Fibroblast of mammary gland (primary cell): ENCODE measurements at regions not wholly inside any gene's neighbourhood (a gene's known extent, or its start where the extent isn't known, plus 50 kb on each side); places are given as distances from the start of the nearest gene placed in this dataset.

Source experiments
- DNase-seq: peaks from one replicate; pipeline ENCODE4 v3.0.0-alpha.2; 2010; ENCODE audit warnings: low read depth
- H3K4me3 ChIP-seq: 2 replicates; pipeline ENCODE4 v1.5.1; 2011; ENCODE audit warnings: low read depth, mild to moderate bottlenecking, low read length, moderate library complexity; ENCODE audit not compliant: control insufficient read depth
- TF ChIP-seq, protein P1 (sequence below): conservative IDR thresholded peaks from 2 replicates; pipeline ENCODE4 v1.5.1; 2011; ENCODE audit warnings: low read depth, low read length, inconsistent platforms; ENCODE audit not compliant: control insufficient read depth, insufficient read depth

DNA sequence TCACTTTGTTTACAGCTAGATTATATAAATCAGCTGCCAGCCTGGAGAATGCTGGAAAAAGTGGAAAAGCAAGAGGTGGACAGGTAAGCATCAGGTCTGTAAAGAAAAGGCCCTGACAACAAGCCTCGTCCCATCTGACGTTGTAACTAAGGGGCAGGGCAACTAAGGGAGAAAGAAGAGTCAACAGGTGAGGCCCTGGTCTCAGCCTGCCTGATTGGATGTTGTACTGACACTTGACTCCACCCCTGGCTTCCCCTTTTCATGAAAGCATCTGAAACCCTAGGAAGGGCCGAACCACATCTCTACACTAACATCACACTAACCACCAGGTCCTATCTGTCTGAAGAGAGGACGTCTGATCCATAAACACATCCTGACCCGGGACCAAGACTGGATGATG is 357.6 kb upstream of the CFAP20DC start:
- no peak overlapping the region for H3K4me3 ChIP-seq
- DNase-seq: no peak
- TF ChIP-seq, protein P1, sequence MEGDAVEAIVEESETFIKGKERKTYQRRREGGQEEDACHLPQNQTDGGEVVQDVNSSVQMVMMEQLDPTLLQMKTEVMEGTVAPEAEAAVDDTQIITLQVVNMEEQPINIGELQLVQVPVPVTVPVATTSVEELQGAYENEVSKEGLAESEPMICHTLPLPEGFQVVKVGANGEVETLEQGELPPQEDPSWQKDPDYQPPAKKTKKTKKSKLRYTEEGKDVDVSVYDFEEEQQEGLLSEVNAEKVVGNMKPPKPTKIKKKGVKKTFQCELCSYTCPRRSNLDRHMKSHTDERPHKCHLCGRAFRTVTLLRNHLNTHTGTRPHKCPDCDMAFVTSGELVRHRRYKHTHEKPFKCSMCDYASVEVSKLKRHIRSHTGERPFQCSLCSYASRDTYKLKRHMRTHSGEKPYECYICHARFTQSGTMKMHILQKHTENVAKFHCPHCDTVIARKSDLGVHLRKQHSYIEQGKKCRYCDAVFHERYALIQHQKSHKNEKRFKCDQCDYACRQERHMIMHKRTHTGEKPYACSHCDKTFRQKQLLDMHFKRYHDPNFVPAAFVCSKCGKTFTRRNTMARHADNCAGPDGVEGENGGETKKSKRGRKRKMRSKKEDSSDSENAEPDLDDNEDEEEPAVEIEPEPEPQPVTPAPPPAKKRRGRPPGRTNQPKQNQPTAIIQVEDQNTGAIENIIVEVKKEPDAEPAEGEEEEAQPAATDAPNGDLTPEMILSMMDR: no peak

DNA sequence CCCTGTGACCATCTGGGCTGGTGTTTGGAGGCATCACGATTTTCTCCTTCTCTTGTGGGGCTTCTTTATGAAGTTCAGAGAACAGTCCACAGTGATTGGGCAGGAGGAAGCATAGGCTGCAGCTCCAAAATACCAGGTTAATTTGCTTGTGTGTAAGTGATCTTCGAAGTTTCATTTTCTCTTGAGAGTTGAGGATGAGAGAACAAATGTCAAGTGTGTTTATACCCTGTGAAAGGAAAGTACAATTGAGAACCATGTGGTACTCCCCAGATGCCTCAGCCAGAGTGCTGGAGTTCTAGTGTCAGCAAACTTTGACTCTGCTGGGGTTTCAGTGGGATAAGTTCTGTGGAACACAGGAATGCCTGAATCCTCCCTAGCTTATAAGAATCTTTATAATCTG is 357.1 kb upstream of the CFAP20DC start:
- no peak overlapping the region for H3K4me3 ChIP-seq
- TF ChIP-seq, protein P1: no peak
- DNase-seq: no peak

DNA sequence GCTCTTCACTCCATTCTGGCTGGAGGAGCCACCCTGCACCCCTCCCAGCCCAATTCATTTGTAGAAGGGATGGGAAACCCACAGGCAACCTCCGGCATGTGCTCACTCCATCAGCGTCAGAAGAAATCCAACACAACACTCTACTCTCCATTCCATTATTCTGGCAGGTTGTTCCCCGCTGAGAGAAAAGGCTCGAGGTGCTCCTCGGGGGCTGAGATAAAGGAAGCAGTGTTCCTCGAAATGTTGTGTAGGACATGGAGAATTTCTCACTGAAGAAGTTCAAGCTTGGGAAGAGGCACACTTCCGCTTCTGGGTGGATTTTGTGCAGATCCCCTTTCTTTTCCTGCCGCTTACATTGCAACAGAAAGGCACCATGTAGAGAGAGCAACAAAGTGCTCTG is 355.0 kb upstream of the CFAP20DC start:
- H3K4me3 ChIP-seq: no peak overlapping the region
- TF ChIP-seq, protein P1: no peak
- no peak for DNase-seq

DNA sequence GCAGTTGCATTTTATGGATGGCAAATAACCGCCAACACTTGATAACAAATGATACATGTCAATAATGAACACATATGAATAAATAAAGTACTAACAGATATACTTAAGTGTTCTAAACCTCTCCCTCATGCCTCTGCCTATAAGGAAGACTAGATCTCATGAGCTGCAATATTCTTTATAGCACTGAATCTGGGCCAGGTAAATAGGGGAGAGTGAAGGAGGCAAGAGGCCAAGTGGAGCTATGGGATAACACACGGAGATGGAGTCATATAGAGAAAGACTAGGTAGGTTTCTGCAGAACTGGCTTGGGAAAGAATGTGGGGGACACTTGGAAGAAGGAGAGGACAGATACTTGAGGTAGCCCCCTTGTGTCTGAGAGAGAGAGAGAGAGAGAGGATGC is 354.2 kb upstream of the CFAP20DC start:
- DNase-seq: no peak
- TF ChIP-seq, protein P1: no peak
- H3K4me3 ChIP-seq: no peak overlapping the region

DNA sequence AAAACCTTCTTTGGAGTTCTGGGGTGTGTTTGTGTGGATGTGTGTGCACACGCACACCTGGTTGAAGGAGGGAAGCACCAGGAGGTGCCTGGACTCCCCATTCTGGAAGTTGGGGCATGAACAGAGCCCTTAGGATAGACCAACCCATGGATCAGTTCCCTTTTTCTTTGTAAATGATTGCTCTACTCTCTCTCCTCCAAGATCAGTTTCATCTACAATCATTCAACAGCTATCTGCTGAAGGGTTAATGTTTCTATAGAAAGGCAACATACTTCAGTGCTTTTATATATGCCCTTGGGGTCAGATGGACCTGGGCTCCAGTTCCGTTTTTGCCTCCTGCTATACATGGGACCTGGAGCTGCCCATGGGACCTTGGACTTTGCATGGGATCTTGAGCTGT is 352.1 kb upstream of the CFAP20DC start:
- TF ChIP-seq, protein P1: no peak
- no peak for DNase-seq
- no peak overlapping the region for H3K4me3 ChIP-seq

DNA sequence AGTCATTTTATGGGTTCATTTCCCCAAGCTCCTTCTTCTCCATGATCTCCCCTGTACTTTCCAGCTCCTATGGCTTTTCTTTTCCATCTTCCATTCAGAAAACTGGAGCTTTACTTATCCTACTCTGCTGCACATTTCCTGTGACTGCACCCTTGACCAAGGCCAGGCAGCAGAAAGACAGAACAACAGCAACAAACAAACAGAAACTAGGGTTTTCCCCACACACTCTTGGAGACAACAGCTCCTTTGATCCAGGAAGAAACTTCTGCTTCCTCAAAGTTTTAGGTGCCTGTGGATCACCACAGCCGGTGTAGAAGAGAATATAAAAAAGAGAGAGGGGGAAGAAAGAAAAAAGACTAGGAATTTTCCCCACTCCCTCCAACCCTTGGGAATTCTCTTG is 342.3 kb upstream of the CFAP20DC start:
- TF ChIP-seq, protein P1: no peak
- no peak for DNase-seq
- H3K4me3 ChIP-seq: no peak overlapping the region

DNA sequence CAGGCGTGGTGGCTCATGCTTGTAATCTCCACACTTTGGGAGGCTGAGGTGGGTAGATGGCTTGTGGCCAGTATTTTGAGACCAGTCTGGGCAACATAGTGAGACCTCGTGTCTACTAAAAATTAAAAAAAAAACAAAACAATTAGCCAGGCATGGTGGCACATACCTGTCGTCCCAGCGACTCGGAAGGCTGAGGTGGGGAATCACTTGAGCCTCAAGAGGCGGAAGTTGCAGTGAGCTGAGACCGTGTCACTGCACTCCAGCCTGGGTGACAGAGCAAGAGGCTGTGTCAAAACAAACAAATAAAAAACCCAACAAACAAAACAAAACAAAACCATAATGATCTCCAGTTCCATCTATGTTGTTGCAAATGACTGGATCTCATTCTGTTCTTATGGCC is 341.3 kb upstream of the CFAP20DC start:
- DNase-seq: no peak
- H3K4me3 ChIP-seq: no peak overlapping the region
- TF ChIP-seq, protein P1: no peak
